Vagina (tissue), 2 donors: ENCODE measurements at regions not wholly inside any gene's neighbourhood (a gene's known extent, or its start where the extent isn't known, plus 50 kb on each side); places are given as distances from the start of the nearest gene placed in this dataset.
"Not testable (repeated sequence)": the region's sequence is repeated elsewhere in the genome, so short reads cannot be mapped to it uniquely, and the experiment has no call there.

Source experiments
- DNase-seq, 2 donors: peaks; one replicate each; pipeline ENCODE4 v3.0.0-alpha.2; 2017; ENCODE audit errors: extremely low spot score in 2 of 2
- H3K27ac ChIP-seq: fragments of 200-600 bp; sonication (generic); one replicate; pipeline ENCODE4 v1.5.1; 2019
- H3K27me3 ChIP-seq: fragments of 200-600 bp; sonication (generic); one replicate; pipeline ENCODE4 v1.5.1; 2019
- H3K36me3 ChIP-seq, 2 donors: fragments of 200-600 bp; sonication (generic); one replicate each; pipeline ENCODE4 v1.5.1; 2017 to 2019
- H3K4me1 ChIP-seq: fragments of 200-600 bp; sonication (generic); one replicate; pipeline ENCODE4 v1.5.1; 2019
- H3K4me3 ChIP-seq, 2 donors: fragments of 200-600 bp; sonication (generic); 1 replicate in 1 of 2; 2 replicates in 1 of 2; pipeline ENCODE4 v1.5.1; 2016 to 2019
- H3K9me3 ChIP-seq: fragments of 200-600 bp; sonication (generic); one replicate; pipeline ENCODE4 v1.5.1; 2019
- CTCF ChIP-seq, 3 experiments: fragments of 450-650 bp in 2 of 3; fragments of 200-600 bp in 1 of 3; sonication (generic) in 1 of 3; IDR thresholded peaks; one replicate each; pipeline ENCODE4 v1.5.1; 2017 to 2019; ENCODE audit warnings: antibody characterized with exemption in 3 of 3, mild to moderate bottlenecking in 2 of 3, moderate library complexity in 2 of 3
- POLR2A ChIP-seq, 2 donors: fragments of 450-650 bp; IDR thresholded peaks; one replicate each; pipeline ENCODE4 v1.6.1; 2017; ENCODE audit warnings: antibody characterized with exemption in 2 of 2, mild to moderate bottlenecking in 2 of 2, moderate library complexity in 2 of 2
- POLR2AphosphoS5 ChIP-seq, 2 donors: sonication (generic); formaldehyde crosslinking; IDR thresholded peaks; one replicate each; pipeline ENCODE4 v1.9.0; 2017; ENCODE audit warnings: antibody characterized with exemption in 2 of 2, mild to moderate bottlenecking in 2 of 2, low read depth in 1 of 2; ENCODE audit not compliant: insufficient read depth in 1 of 2
- intact Hi-C: fragments of 100-400 bp; cut with DNase I; formaldehyde crosslinking; loops from one replicate; pipeline ENCODE4 v1.15.1; 2023

GRCh38 chr5:130316971-130317680 is 412.9 kb downstream of the CHSY3 start:
- no peaks in the 10 kb centered on the region for H3K4me1 ChIP-seq
- DNase-seq: no peak
- no peak overlapping the region for H3K4me3 ChIP-seq
- intact Hi-C loops: no loop called here
- TF ChIP-seq CTCF (IDR thresholded peaks at IDR 0.05): no peak
- TF ChIP-seq POLR2A (IDR thresholded peaks at IDR 0.05): no peak
- TF ChIP-seq POLR2AphosphoS5 (IDR thresholded peaks at IDR 0.05; ENCODE audit: insufficient read depth in 1 of 2, low read depth in 1 of 2): no peak
- H3K27me3 ChIP-seq: no peaks in the 10 kb centered on the region
- no peaks in the 10 kb centered on the region for H3K36me3 ChIP-seq
- H3K27ac ChIP-seq: no peak overlapping the region
- no peaks in the 10 kb centered on the region for H3K9me3 ChIP-seq

- Histone ChIP-seq H3K27ac (peak overlapping the region; percentile 5), H3K27me3 (no peaks in the 10 kb centered on the region), H3K4me3 (no peak overlapping the region), H3K9me3 (no peaks in the 10 kb centered on the region), H3K36me3 (no peaks in the 10 kb centered on the region), H3K4me1 (peaks cover under 1% of the 10 kb centered on the region)
- no peak for TF ChIP-seq POLR2A (IDR thresholded peaks at IDR 0.05)
- no peak for TF ChIP-seq POLR2AphosphoS5 (IDR thresholded peaks at IDR 0.05; ENCODE audit: insufficient read depth in 1 of 2, low read depth in 1 of 2)
- TF ChIP-seq CTCF (IDR thresholded peaks at IDR 0.05): no peak
- intact Hi-C loops: no loop called here
- no peak for DNase-seq
These were observed 391.0 kb downstream of the CHSY3 start for GRCh38 chr5:130295235-130295634.

DNA sequence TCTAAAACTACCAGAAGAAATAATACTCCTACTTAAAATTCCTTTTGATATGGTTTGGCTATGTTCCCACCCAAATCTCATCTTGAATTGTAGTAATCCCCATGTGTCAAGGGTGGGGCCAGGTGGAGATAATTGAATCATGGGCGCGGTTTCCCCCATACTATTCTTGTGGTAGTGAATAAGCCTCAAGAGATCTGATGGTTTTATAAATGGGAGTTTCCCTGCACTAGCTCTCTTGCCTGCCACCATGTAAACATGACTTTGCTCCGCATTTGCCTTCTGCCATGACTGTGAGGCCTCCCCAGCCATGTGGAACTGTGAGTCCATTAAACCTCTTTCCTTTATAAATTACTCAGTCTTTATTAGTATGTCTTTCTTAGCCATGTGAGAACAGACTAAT is 390.5 kb downstream of the CHSY3 start:
- H3K4me3 ChIP-seq, H3K4me1 ChIP-seq, H3K27me3 ChIP-seq, intact Hi-C loops, H3K9me3 ChIP-seq, H3K36me3 ChIP-seq, DNase-seq: not testable (repeated sequence)
- peak overlapping the region; percentile 5 for H3K27ac ChIP-seq

DNA sequence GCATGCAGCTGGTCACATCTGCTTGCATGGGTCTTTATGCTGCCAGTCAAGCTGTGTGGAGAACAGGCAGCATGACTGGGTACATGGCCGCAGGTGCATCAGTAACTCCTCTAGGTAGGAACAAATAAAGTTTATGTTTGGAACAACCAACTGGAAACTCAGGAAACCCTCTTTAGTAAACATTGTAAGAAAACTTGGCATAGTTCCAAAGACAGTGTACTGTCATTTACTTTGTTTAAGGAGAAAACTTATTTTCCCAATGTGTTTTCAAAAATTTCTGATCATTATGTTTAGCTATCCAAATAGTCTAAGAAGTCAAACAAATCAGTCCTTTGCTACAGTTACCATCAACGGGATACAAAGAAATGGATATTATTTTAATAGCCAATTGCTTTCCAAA is 386.0 kb downstream of the CHSY3 start:
- TF ChIP-seq POLR2AphosphoS5 (IDR thresholded peaks at IDR 0.05; ENCODE audit: insufficient read depth in 1 of 2, low read depth in 1 of 2) (no peak), CTCF (IDR thresholded peaks at IDR 0.05) (no peak), POLR2A (IDR thresholded peaks at IDR 0.05) (no peak)
- no peaks in the 10 kb centered on the region for H3K27me3 ChIP-seq
- H3K4me3 ChIP-seq: no peak overlapping the region
- H3K9me3 ChIP-seq: no peaks in the 10 kb centered on the region
- H3K36me3 ChIP-seq: no peaks in the 10 kb centered on the region
- DNase-seq: no peak
- intact Hi-C loops: no loop called here
- H3K27ac ChIP-seq: no peak overlapping the region
- H3K4me1 ChIP-seq: peaks cover 13% of the 10 kb centered on the region

- Histone ChIP-seq H3K36me3 (no peaks in the 10 kb centered on the region), H3K4me3 (no peak overlapping the region), H3K4me1 (peaks cover 13% of the 10 kb centered on the region), H3K27ac (no peak overlapping the region), H3K27me3 (no peaks in the 10 kb centered on the region), H3K9me3 (no peaks in the 10 kb centered on the region)
- TF ChIP-seq POLR2A (IDR thresholded peaks at IDR 0.05) (no peak), CTCF (IDR thresholded peaks at IDR 0.05) (no peak), POLR2AphosphoS5 (IDR thresholded peaks at IDR 0.05; ENCODE audit: insufficient read depth in 1 of 2, low read depth in 1 of 2) (no peak)
- intact Hi-C loops: no loop called here
- no peak for DNase-seq
These were observed 385.1 kb downstream of the CHSY3 start for GRCh38 chr5:130289132-130290088.
